Activated CD8-positive, alpha-beta T cell treated with anti-CD3 and anti-CD28 coated beads, Interleukin-2, amount 10 ng/mL, durations not matched to agents 7 days and 5 days (primary cell): ENCODE measurements at regions not wholly inside any gene's neighbourhood (a gene's known extent, or its start where the extent isn't known, plus 50 kb on each side); places are given as distances from the start of the nearest gene placed in this dataset.

Experiments used
- ATAC-seq: fragments of 150-1000 bp; cut with Tn5 transposase; one replicate; pipeline ENCODE4 v1.10.0; 2021; ENCODE audit warnings: moderate library complexity
- CTCF ChIA-PET: fragments of 350-600 bp; sonication (Branson Sonifier 250); formaldehyde crosslinking; loops from one replicate; lab custom pipeline; 2021; ENCODE audit warnings: antibody characterized with exemption; lab: Charles Lee
- POLR2A ChIA-PET: fragments of 350-600 bp; sonication (Branson Sonifier 250); formaldehyde crosslinking; loops from one replicate; lab custom pipeline; 2021; ENCODE audit warnings: antibody characterized with exemption; lab: Charles Lee
- DNase-seq: peaks from one replicate; pipeline ENCODE4 v3.0.0-alpha.2; 2020
- H3K27ac Mint-ChIP-seq: one replicate; pipeline ENCODE4 v1.8.0; 2021; ENCODE audit warnings: mild to moderate bottlenecking, mixed read lengths
- H3K27me3 Mint-ChIP-seq: one replicate; pipeline ENCODE4 v1.8.0; 2021; ENCODE audit warnings: low read depth, mixed read lengths
- H3K36me3 Mint-ChIP-seq: one replicate; pipeline ENCODE4 v1.8.0; 2021; ENCODE audit warnings: low read depth, mixed read lengths
- H3K4me1 Mint-ChIP-seq: one replicate; pipeline ENCODE4 v1.8.0; 2021; ENCODE audit warnings: low read depth, mixed read lengths
- H3K4me3 Mint-ChIP-seq: one replicate; pipeline ENCODE4 v1.8.0; 2021; ENCODE audit warnings: mild to moderate bottlenecking, mixed read lengths
- H3K9me3 Mint-ChIP-seq: one replicate; pipeline ENCODE4 v1.8.0; 2022; ENCODE audit warnings: mixed read lengths; ENCODE audit not compliant: insufficient read depth

- Mint-ChIP-seq H3K27me3 (no peaks in the 10 kb centered on the region), H3K4me1 (no peaks in the 10 kb centered on the region), H3K27ac (no peak overlapping the region), H3K4me3 (no peak overlapping the region), H3K36me3 (no peaks in the 10 kb centered on the region), H3K9me3 (no peaks in the 10 kb centered on the region)
- ChIA-PET POLR2A (no interaction called here), CTCF (no interaction called here)
- no peak for ATAC-seq
- no peak for DNase-seq
Observed at GRCh38 chr2:153028626-153029025, 310.2 kb downstream of the ARL6IP6 start.

- no peak for DNase-seq
- Mint-ChIP-seq H3K9me3 (no peaks in the 10 kb centered on the region), H3K27ac (no peak overlapping the region), H3K36me3 (no peaks in the 10 kb centered on the region), H3K4me3 (no peak overlapping the region), H3K27me3 (no peaks in the 10 kb centered on the region), H3K4me1 (no peaks in the 10 kb centered on the region)
- CTCF ChIA-PET = no interaction called here
- POLR2A ChIA-PET = no interaction called here
- ATAC-seq = no peak
Observed at GRCh38 chr2:153027533-153027932, 309.1 kb downstream of the ARL6IP6 start.

GRCh38 chr2:153020201-153020600, 301.8 kb downstream of the ARL6IP6 start:
- H3K36me3 Mint-ChIP-seq = no peaks in the 10 kb centered on the region
- no peak for ATAC-seq
- peaks cover 15% of the 10 kb centered on the region for H3K9me3 Mint-ChIP-seq
- no peak for DNase-seq
- ChIA-PET POLR2A (no interaction called here), CTCF (no interaction called here)
- no peaks in the 10 kb centered on the region for H3K4me1 Mint-ChIP-seq
- H3K4me3 Mint-ChIP-seq = no peak overlapping the region
- H3K27ac Mint-ChIP-seq = no peak overlapping the region
- H3K27me3 Mint-ChIP-seq = no peaks in the 10 kb centered on the region

- Mint-ChIP-seq H3K9me3 (no peaks in the 10 kb centered on the region), H3K4me1 (no peaks in the 10 kb centered on the region), H3K27me3 (no peaks in the 10 kb centered on the region), H3K27ac (no peak overlapping the region), H3K36me3 (no peaks in the 10 kb centered on the region), H3K4me3 (no peak overlapping the region)
- ChIA-PET CTCF (no interaction called here), POLR2A (interaction anchor here (0.6 kb wide), 1 partner anchor 698 kb away, joined by 3 read pairs; no protein-coding TSS in a partner anchor)
- DNase-seq (no peak), ATAC-seq (no peak)
Observed at GRCh38 chr2:153005071-153005730, 286.8 kb downstream of the ARL6IP6 start.

GRCh38 chr2:153004627-153005026, 286.2 kb downstream of the ARL6IP6 start:
- Mint-ChIP-seq H3K36me3 (no peaks in the 10 kb centered on the region), H3K9me3 (no peaks in the 10 kb centered on the region), H3K27me3 (no peaks in the 10 kb centered on the region), H3K4me1 (no peaks in the 10 kb centered on the region), H3K27ac (no peak overlapping the region), H3K4me3 (no peak overlapping the region)
- CTCF ChIA-PET = no interaction called here
- POLR2A ChIA-PET = no interaction called here
- ATAC-seq (no peak), DNase-seq (no peak)

- Mint-ChIP-seq H3K36me3 (no peaks in the 10 kb centered on the region), H3K27me3 (no peaks in the 10 kb centered on the region), H3K4me3 (no peak overlapping the region), H3K9me3 (peaks cover 16% of the 10 kb centered on the region), H3K27ac (no peak overlapping the region), H3K4me1 (no peaks in the 10 kb centered on the region)
- ChIA-PET CTCF (no interaction called here), POLR2A (no interaction called here)
- no peak for DNase-seq
- ATAC-seq = no peak
Observed at GRCh38 chr2:152974146-152974545, 255.7 kb downstream of the ARL6IP6 start.

- no peaks in the 10 kb centered on the region for H3K4me1 Mint-ChIP-seq
- ChIA-PET CTCF (no interaction called here), POLR2A (no interaction called here)
- H3K4me3 Mint-ChIP-seq = no peak overlapping the region
- no peak overlapping the region for H3K27ac Mint-ChIP-seq
- H3K27me3 Mint-ChIP-seq = no peaks in the 10 kb centered on the region
- ATAC-seq (no peak), DNase-seq (no peak)
- no peaks in the 10 kb centered on the region for H3K36me3 Mint-ChIP-seq
- H3K9me3 Mint-ChIP-seq = peaks cover 17% of the 10 kb centered on the region
Observed at GRCh38 chr2:152971685-152972084, 253.3 kb downstream of the ARL6IP6 start.

- CTCF ChIA-PET = interaction anchor here (0.7 kb wide), 1 partner anchor 37 kb away, joined by 3 read pairs; no protein-coding TSS in a partner anchor
- ATAC-seq = no peak
- no peak for DNase-seq
- Mint-ChIP-seq H3K9me3 (no peaks in the 10 kb centered on the region), H3K36me3 (no peaks in the 10 kb centered on the region), H3K27ac (no peak overlapping the region), H3K27me3 (no peaks in the 10 kb centered on the region), H3K4me1 (no peaks in the 10 kb centered on the region), H3K4me3 (no peak overlapping the region)
- POLR2A ChIA-PET = no interaction called here
Observed at GRCh38 chr2:152962446-152962845, 244.0 kb downstream of the ARL6IP6 start.

GRCh38 chr2:152961351-152961750, 242.9 kb downstream of the ARL6IP6 start:
- no peaks in the 10 kb centered on the region for H3K4me1 Mint-ChIP-seq
- no peak overlapping the region for H3K4me3 Mint-ChIP-seq
- H3K27ac Mint-ChIP-seq = no peak overlapping the region
- DNase-seq (no peak), ATAC-seq (no peak)
- no peaks in the 10 kb centered on the region for H3K9me3 Mint-ChIP-seq
- H3K36me3 Mint-ChIP-seq = no peaks in the 10 kb centered on the region
- POLR2A ChIA-PET = no interaction called here
- CTCF ChIA-PET = no interaction called here
- H3K27me3 Mint-ChIP-seq = no peaks in the 10 kb centered on the region

GRCh38 chr2:152950126-152950525, 231.7 kb downstream of the ARL6IP6 start:
- H3K36me3 Mint-ChIP-seq = no peaks in the 10 kb centered on the region
- no peak for DNase-seq
- CTCF ChIA-PET = no interaction called here

GRCh38 chr2:152944099-152944498, 225.7 kb downstream of the ARL6IP6 start:
- DNase-seq = no peak
- Mint-ChIP-seq H3K4me1 (peaks cover 5% of the 10 kb centered on the region), H3K36me3 (no peaks in the 10 kb centered on the region), H3K9me3 (no peaks in the 10 kb centered on the region), H3K27me3 (no peaks in the 10 kb centered on the region), H3K27ac (no peak overlapping the region), H3K4me3 (no peak overlapping the region)
- no peak for ATAC-seq
- POLR2A ChIA-PET = no interaction called here
- CTCF ChIA-PET = no interaction called here

More at GRCh38 chr2:152950126-152950525, 231.7 kb downstream of the ARL6IP6 start:
- no peak overlapping the region for H3K27ac Mint-ChIP-seq
- H3K9me3 Mint-ChIP-seq = no peaks in the 10 kb centered on the region
- ATAC-seq = no peak
- H3K4me3 Mint-ChIP-seq = no peak overlapping the region
- no peaks in the 10 kb centered on the region for H3K27me3 Mint-ChIP-seq
- peaks cover 5% of the 10 kb centered on the region for H3K4me1 Mint-ChIP-seq
- POLR2A ChIA-PET = no interaction called here

GRCh38 chr2:152942940-152943440, 224.6 kb downstream of the ARL6IP6 start:
- Mint-ChIP-seq H3K27me3 (no peaks in the 10 kb centered on the region), H3K27ac (no peak overlapping the region), H3K9me3 (peaks cover 3% of the 10 kb centered on the region), H3K4me1 (peaks cover 5% of the 10 kb centered on the region), H3K36me3 (no peaks in the 10 kb centered on the region), H3K4me3 (no peak overlapping the region)
- POLR2A ChIA-PET = no interaction called here
- DNase-seq (no peak), ATAC-seq (no peak)
- CTCF ChIA-PET = no interaction called here

GRCh38 chr2:152930501-152930900, 212.1 kb downstream of the ARL6IP6 start:
- CTCF ChIA-PET = no interaction called here
- DNase-seq = no peak
- Mint-ChIP-seq H3K4me3 (no peak overlapping the region), H3K9me3 (no peaks in the 10 kb centered on the region), H3K36me3 (no peaks in the 10 kb centered on the region), H3K4me1 (no peaks in the 10 kb centered on the region), H3K27me3 (no peaks in the 10 kb centered on the region), H3K27ac (no peak overlapping the region)
- POLR2A ChIA-PET = no interaction called here
- ATAC-seq = no peak
